GM12801 (cell line): ENCODE measurements at regions not wholly inside any gene's neighbourhood (a gene's known extent, or its start where the extent isn't known, plus 50 kb on each side); places are given as distances from the start of the nearest gene placed in this dataset.

Experiments used
- TF ChIP-seq, protein P1 (sequence below): IDR thresholded peaks from one replicate; pipeline ENCODE4 v1.5.1; 2011; ENCODE audit warnings: control low read depth; ENCODE audit not compliant: insufficient read length; ENCODE audit errors: extremely low read depth

DNA sequence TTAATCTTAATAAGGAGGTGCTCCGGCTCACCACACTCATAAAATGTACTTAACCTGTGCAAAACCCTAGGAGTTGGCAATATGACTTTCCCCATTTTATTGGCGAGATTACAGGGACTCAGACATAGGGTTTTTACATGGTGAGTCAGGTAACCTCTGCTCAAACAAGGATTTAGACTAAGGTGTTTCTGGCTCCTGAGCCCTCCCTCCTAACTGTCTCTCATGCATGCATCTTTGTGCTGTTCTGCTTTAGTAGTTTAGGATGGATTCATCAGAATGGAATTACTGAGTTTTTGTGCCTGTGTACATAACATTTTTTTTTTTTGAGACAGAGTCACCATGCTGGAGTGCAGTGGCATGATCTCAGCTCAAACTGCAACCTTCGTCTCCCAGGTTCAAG, 993.3 kb upstream of the TMEM132C start:
- TF ChIP-seq, protein P1, sequence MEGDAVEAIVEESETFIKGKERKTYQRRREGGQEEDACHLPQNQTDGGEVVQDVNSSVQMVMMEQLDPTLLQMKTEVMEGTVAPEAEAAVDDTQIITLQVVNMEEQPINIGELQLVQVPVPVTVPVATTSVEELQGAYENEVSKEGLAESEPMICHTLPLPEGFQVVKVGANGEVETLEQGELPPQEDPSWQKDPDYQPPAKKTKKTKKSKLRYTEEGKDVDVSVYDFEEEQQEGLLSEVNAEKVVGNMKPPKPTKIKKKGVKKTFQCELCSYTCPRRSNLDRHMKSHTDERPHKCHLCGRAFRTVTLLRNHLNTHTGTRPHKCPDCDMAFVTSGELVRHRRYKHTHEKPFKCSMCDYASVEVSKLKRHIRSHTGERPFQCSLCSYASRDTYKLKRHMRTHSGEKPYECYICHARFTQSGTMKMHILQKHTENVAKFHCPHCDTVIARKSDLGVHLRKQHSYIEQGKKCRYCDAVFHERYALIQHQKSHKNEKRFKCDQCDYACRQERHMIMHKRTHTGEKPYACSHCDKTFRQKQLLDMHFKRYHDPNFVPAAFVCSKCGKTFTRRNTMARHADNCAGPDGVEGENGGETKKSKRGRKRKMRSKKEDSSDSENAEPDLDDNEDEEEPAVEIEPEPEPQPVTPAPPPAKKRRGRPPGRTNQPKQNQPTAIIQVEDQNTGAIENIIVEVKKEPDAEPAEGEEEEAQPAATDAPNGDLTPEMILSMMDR = no peak

DNA sequence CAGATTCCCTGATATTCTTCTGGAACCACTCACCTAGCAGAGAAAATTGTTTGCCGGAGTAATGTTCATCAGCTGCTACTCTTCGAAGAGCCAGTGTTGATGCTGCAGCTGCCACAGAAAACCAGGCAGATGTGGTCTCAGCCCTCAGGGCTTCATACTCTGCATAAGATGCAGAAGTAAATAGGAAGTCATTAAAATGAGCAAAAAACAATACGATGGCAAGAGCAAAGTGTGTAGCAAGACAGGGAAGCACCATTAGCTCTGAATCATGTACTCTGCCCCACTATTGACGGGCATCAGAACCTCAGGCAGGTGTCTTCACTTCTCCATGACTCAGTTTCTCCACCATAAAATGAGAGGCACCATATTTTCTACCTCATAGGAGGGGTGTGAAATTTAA, 991.6 kb upstream of the TMEM132C start:
- TF ChIP-seq, protein P1 = no peak

DNA sequence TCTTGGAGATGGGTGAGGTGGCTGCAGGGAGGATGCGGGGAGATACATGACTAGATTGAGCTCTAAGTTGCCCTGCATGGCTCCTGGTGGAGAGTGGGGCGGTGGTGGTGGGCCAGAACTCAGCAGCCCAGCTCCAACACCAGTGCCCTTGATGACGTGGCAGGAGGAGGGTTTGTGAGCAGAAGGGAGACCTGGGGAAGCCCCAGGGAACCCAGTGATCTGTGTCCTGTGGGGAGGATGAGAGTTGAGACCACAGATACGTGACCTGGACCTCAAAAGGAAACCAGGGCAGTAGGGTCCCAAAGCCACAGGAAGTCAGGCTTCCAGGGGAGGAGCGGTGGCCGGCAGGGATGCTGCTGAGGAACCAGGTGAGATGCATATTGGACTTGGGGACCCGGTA, 989.1 kb upstream of the TMEM132C start:
- TF ChIP-seq, protein P1 = no peak

DNA sequence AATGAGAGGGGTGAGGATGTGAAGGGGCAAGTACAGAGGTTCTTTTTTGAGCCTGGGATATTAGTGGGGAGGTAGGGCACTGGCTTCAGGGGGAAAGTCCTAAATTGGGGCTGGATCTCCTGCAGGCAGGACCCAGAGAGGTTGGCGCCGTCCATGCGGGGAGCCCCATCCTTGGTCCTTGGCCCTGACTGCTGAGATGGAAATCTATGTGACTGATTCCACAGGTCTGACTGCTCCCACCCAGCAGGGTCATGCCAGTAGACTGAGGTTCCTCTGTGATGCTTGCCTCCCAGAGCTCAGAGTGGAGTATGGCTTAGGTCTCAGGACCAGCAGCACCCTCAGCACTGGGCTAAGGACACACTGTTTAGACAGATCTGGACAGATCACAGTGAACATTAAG, 988.6 kb upstream of the TMEM132C start:
- TF ChIP-seq, protein P1 = no peak

DNA sequence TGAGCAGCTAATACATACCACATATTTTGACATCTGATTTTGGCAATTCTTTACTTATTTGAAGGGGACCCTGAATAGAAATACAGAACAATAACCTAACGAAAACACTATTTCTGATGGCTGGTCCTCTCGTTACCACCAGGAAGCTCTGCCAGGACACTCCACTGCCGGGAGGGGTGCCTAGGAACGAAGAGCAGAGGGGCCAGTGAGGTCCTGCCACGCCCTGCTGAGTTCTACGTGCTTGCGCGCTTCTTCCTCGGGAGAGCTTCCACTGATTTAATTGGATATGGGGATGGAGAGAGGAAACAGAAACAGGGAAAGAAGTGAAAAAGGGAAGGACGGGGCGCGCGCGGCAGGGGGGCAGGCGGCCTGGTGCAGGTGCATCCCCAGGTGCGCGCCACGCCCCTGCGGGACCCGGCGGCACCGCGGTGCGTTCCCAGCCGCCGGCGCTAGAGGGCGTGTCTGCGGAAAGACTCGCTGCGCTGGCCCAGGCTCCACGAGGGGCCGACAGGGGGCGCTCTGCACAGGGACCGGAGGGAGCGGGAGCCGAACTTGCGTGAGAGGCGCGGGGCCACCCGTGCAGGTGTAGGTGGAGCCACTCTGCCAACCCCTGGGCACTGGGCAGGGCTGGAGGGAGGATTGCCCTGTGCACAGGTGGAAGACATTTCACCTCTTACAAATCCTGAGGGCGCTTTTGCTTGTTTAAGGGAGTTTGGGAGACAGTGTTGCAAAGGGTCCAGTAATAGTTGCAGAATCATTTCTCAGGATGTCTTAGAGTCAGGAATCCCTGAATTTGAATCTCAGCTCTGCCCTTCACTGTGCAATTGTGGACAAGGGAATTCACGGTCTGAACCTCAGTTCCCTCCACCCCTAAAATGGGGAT, 986.3 kb upstream of the TMEM132C start:
- TF ChIP-seq, protein P1 = no peak

DNA sequence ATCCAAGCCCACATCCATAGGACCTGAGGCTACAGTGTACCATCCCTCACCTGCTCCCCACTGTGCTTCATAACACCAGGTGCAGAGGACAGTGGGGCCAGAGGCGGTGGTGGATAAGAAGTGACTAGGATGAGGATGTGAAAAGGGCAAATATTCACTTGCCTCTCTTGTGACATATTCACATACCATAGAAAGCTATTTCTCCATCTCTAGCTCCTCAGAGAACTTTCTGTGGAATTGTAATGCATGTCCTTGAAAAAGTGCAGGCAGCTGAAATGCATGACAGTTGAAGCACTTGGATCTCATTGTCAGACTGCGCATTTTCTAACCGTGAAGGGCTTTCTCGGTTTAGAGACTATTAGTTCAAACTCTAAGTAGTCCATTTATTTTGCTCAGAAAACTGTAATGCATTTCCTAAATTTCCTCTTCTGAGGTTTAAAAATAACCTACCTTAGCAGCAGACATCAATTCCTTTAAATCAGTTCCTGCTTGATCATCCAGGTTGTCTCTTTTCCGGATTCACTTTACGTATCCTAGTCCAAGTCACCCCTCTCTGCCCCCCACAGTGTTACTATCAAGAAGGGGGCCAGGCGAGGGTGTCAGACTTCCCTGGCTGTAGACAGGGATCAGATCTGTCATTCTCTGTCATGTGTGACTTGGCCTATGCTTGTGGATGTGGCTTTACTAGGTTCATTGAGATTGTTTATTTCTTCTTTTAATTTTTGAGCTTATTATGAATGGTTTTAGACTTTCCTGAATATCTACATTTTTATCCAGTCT, 984.0 kb upstream of the TMEM132C start:
- TF ChIP-seq, protein P1 = no peak

DNA sequence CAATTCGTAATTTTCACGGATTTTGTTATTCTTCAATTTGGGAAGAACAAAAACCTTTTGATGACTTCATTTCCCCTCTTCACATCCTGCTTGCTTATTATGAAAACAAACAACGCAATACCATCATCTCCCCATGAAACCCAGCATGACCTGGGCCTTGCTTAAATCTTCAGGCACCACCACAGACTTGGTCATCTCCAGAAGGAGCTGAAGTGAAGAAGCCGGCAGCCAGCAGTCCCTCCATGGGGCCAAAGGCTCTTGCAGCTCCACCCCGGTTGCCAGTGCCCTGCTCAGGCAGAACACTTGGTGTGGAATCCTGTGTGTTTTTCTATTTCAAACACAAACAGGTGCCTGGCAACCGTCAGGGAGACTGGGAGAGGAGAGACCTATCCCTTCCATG, 982.9 kb upstream of the TMEM132C start:
- TF ChIP-seq, protein P1 = no peak
